Neural cell (in vitro differentiated cells): ENCODE measurements at regions not wholly inside any gene's neighbourhood (a gene's known extent, or its start where the extent isn't known, plus 50 kb on each side); places are given as distances from the start of the nearest gene placed in this dataset.

Experiments used
- EP300 ChIP-seq: fragments of 450-650 bp; conservative IDR thresholded peaks from 2 replicates; pipeline ENCODE4 v1.6.1; 2014; ENCODE audit warnings: antibody characterized with exemption, mild to moderate bottlenecking, moderate library complexity; ENCODE audit not compliant: poor library complexity, severe bottlenecking
- POLR2AphosphoS5 ChIP-seq: IDR thresholded peaks from 2 replicates; pipeline ENCODE4 v1.6.1; 2012
- RAD21 ChIP-seq: fragments of 450-650 bp; conservative IDR thresholded peaks from 2 replicates; pipeline ENCODE4 v1.6.1; 2014; ENCODE audit warnings: antibody characterized with exemption, mild to moderate bottlenecking, moderate library complexity
- TF ChIP-seq, protein P1 (sequence below): fragments of 450-650 bp; IDR thresholded peaks from 2 replicates; pipeline ENCODE4 v1.5.1; 2014; ENCODE audit warnings: antibody characterized with exemption, mild to moderate bottlenecking, moderate library complexity; ENCODE audit not compliant: poor library complexity, severe bottlenecking

DNA sequence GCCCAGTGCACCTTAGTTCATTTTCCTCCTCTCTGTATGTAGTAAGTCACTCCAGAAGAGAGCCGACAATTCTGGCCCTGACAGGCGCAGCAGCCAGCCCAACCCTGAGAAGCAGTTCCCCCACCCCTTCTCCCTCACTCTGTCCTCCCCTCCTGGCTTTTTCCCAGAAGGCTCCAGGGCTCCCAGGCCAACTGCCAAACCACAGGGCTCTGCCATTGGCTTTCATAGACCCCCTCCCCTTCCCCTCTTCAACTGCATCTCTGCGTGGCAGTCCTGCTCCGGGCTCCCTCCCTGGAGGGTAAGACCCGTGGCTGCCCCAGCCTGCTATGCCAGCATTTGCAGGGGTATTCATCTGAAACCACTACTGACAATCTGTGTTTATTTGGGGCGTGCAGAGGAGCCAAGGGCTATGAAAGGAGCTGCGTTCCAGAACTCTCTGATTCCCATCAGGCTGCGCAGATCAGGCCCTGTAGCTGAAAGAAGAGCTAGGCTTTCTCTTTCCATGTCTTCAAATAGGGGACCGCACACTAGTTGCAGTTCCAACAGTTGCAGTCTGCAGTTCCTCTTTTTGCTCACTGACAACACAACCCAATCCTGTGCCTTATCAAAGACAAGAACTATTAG is 388.6 kb upstream of the TNP1 start:
- TF ChIP-seq RAD21, result no peak
- TF ChIP-seq, protein P1, sequence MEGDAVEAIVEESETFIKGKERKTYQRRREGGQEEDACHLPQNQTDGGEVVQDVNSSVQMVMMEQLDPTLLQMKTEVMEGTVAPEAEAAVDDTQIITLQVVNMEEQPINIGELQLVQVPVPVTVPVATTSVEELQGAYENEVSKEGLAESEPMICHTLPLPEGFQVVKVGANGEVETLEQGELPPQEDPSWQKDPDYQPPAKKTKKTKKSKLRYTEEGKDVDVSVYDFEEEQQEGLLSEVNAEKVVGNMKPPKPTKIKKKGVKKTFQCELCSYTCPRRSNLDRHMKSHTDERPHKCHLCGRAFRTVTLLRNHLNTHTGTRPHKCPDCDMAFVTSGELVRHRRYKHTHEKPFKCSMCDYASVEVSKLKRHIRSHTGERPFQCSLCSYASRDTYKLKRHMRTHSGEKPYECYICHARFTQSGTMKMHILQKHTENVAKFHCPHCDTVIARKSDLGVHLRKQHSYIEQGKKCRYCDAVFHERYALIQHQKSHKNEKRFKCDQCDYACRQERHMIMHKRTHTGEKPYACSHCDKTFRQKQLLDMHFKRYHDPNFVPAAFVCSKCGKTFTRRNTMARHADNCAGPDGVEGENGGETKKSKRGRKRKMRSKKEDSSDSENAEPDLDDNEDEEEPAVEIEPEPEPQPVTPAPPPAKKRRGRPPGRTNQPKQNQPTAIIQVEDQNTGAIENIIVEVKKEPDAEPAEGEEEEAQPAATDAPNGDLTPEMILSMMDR, result no peak
- TF ChIP-seq POLR2AphosphoS5, result no peak
- no peak for TF ChIP-seq EP300
